GM12878 (cell line): ENCODE measurements at regions not wholly inside any gene's neighbourhood (a gene's known extent, or its start where the extent isn't known, plus 50 kb on each side); places are given as distances from the start of the nearest gene placed in this dataset.

ENCODE experiments used
- ATAC-seq: fragments of 200-7000 bp; cut with Tn5 transposase; 3 replicates; pipeline ENCODE4 v1.9.1; 2020; ENCODE audit warnings: mild to moderate bottlenecking, moderate library complexity
- BruUV-seq: library from RNA; stranded (reverse); fragments of 400-500 nt; replicated peaks from 2 replicates; lab custom pipeline; 2021; lab: Mats Ljungman, UMichigan
- CTCF ChIA-PET: fragments of 300-600 bp; sonication (Branson Sonifier 250); formaldehyde crosslinking; extraction: SDS; loops from one replicate; lab custom pipeline; 2021; ENCODE audit warnings: inconsistent platforms; lab: Yijun Ruan, JAX
- POLR2A ChIA-PET: fragments of 350-600 bp; formaldehyde crosslinking; extraction: SDS; loops from one replicate; lab custom pipeline; 2021; ENCODE audit warnings: inconsistent platforms; lab: Charles Lee
- RAD21 ChIA-PET: fragments of 300-600 bp; sonication (Branson Sonifier 250); formaldehyde crosslinking; loops from one replicate; lab custom pipeline; 2023; ENCODE audit warnings: antibody characterized with exemption; ENCODE audit not compliant: unreplicated experiment; lab: Charles Lee
- SMC1A ChIA-PET: fragments of 300-600 bp; sonication (Branson Sonifier 250); formaldehyde crosslinking; loops from one replicate; lab custom pipeline; 2023; ENCODE audit not compliant: unreplicated experiment, uncharacterized antibody; lab: Charles Lee
- DNase-seq: peaks from one replicate; pipeline ENCODE4 v3.0.0-alpha.2; 2011; ENCODE audit warnings: low read depth, low spot score
- FAIRE-seq: peaks from 3 replicates; lab custom pipeline; 2011; peaks lifted over from hg19 to GRCh38; lab: Jason Lieb, UNC
- H2AFZ ChIP-seq: 2 replicates; pipeline ENCODE4 v1.6.0; 2011; ENCODE audit warnings: low read depth, low read length, control low read depth; ENCODE audit not compliant: control insufficient read depth
- H3K27ac ChIP-seq: 2 replicates; pipeline ENCODE4 v1.5.1; 2011; ENCODE audit warnings: control low read depth; ENCODE audit not compliant: control insufficient read depth, insufficient read depth
- H3K27me3 ChIP-seq, 2 experiments: replicated peaks in 1 of 2; 2 replicates each; pipeline versions ENCODE4 v1.6.0 to v1.6.1; 2011; ENCODE audit warnings: low read length in 1 of 2; ENCODE audit not compliant: control insufficient read depth in 2 of 2, insufficient read depth in 2 of 2
- H3K36me3 ChIP-seq, 2 experiments: 2 replicates each; pipeline ENCODE4 v1.5.1; 2011; ENCODE audit warnings: low read length in 1 of 2; ENCODE audit not compliant: control insufficient read depth in 2 of 2, insufficient read depth in 2 of 2
- H3K4me1 ChIP-seq: 2 replicates; pipeline ENCODE4 v1.6.1; 2011; ENCODE audit warnings: mild to moderate bottlenecking, low read length, moderate library complexity, mixed read lengths; ENCODE audit not compliant: control insufficient read depth, insufficient read depth
- H3K4me2 ChIP-seq: 2 replicates; pipeline ENCODE4 v1.6.0; 2011; ENCODE audit warnings: control low read depth; ENCODE audit not compliant: control insufficient read depth, insufficient read depth
- H3K4me3 ChIP-seq: fragments of 200-600 bp; sonication (generic); 2 replicates; pipeline ENCODE4 v1.5.1; 2016
- H3K79me2 ChIP-seq: 2 replicates; pipeline ENCODE4 v1.6.0; 2011; ENCODE audit warnings: low read length; ENCODE audit not compliant: control insufficient read depth, insufficient read depth
- H3K9ac ChIP-seq: 2 replicates; pipeline ENCODE4 v1.8.0; 2011; ENCODE audit warnings: low read length, control low read depth, mixed read lengths; ENCODE audit not compliant: control insufficient read depth, insufficient read depth
- H3K9me3 ChIP-seq: replicated peaks from 3 replicates; pipeline ENCODE4 v1.5.1; 2011; ENCODE audit warnings: mild to moderate bottlenecking, low read length; ENCODE audit not compliant: control insufficient read depth, insufficient read depth
- H4K20me1 ChIP-seq: 2 replicates; pipeline ENCODE4 v1.6.0; 2011; ENCODE audit not compliant: control insufficient read depth, insufficient read depth
- BMI1 ChIP-seq: fragments of 450-650 bp; IDR thresholded peaks from 2 replicates; pipeline ENCODE4 v1.6.1; 2016; ENCODE audit warnings: mild to moderate bottlenecking, moderate library complexity, borderline replicate concordance
- EP300 ChIP-seq, 2 experiments: fragments of 150-350 bp in 1 of 2; IDR thresholded peaks; 2 replicates each; pipeline ENCODE4 v1.6.1; 2011 to 2012; ENCODE audit warnings: low read depth in 2 of 2, low read length in 2 of 2, borderline replicate concordance in 1 of 2, improper control_type of control experiment in 1 of 2, inconsistent platforms in 1 of 2; ENCODE audit not compliant: control insufficient read depth in 1 of 2
- GABPA ChIP-seq: IDR thresholded peaks from 2 replicates; pipeline ENCODE4 v1.6.1; 2014; ENCODE audit warnings: antibody characterized with exemption, low read depth, mild to moderate bottlenecking, inconsistent platforms
- GATAD2B ChIP-seq: fragments of 450-650 bp; conservative IDR thresholded peaks from 2 replicates; pipeline ENCODE4 v1.6.1; 2017; ENCODE audit warnings: low read depth, mild to moderate bottlenecking, moderate library complexity
- HDGF ChIP-seq: fragments of 450-650 bp; IDR thresholded peaks from 2 replicates; pipeline ENCODE4 v1.6.1; 2016; ENCODE audit warnings: antibody characterized with exemption
- LARP7 ChIP-seq: fragments of 450-650 bp; IDR thresholded peaks from 2 replicates; pipeline ENCODE4 v1.6.1; 2017; ENCODE audit warnings: mild to moderate bottlenecking
- MTA2 ChIP-seq: fragments of 450-650 bp; IDR thresholded peaks from 2 replicates; pipeline ENCODE4 v1.6.1; 2016; ENCODE audit warnings: low read depth, mild to moderate bottlenecking, moderate library complexity
- MYC ChIP-seq: IDR thresholded peaks from 2 replicates; pipeline ENCODE4 v1.6.1; 2011; ENCODE audit warnings: mild to moderate bottlenecking, low read length, moderate library complexity, inconsistent platforms; ENCODE audit not compliant: insufficient read depth, insufficient replicate concordance, insufficient read length, severe bottlenecking
- NBN ChIP-seq: fragments of 450-650 bp; IDR thresholded peaks from 2 replicates; pipeline ENCODE4 v1.6.1; 2016
- NFIC ChIP-seq: IDR thresholded peaks from 2 replicates; pipeline ENCODE4 v1.6.1; 2012; ENCODE audit warnings: low read depth, mild to moderate bottlenecking, inconsistent platforms, low read length, moderate library complexity
- SIX5 ChIP-seq: IDR thresholded peaks from 2 replicates; pipeline ENCODE4 v1.6.1; 2011; ENCODE audit warnings: mild to moderate bottlenecking, low read depth, low read length, moderate library complexity; ENCODE audit not compliant: severe bottlenecking
- SUPT20H ChIP-seq: IDR thresholded peaks from 2 replicates; pipeline ENCODE4 v1.6.1; 2011; ENCODE audit warnings: low read depth, mild to moderate bottlenecking, low read length, moderate library complexity, borderline replicate concordance; ENCODE audit not compliant: control insufficient read depth
- YBX1 ChIP-seq: fragments of 450-650 bp; IDR thresholded peaks from 2 replicates; pipeline ENCODE4 v1.6.1; 2016; ENCODE audit warnings: antibody characterized with exemption
- WGBS: methylation state at CpG from one replicate; pipeline ENCODE4 v1.1.6; 2016; ENCODE audit warnings: low lambda C conversion rate; ENCODE audit not compliant: insufficient replicate concordance, insufficient coverage; ENCODE audit errors: missing lambda C conversion rate; 5-methylcytosine and 5-hydroxymethylcytosine counted together
- in situ Hi-C: fragments of 300-500 bp; cut with MboI; formaldehyde crosslinking; loops from 9 replicates; pipeline ENCODE4 v1.14.3; 2018; ENCODE audit warnings: mixed read lengths
- intact Hi-C: fragments of 100-400 bp; cut with micrococcal nuclease; formaldehyde crosslinking; loops from one replicate; pipeline ENCODE4 v1.14.2; 2022; ENCODE audit not compliant: unreplicated experiment
- TF ChIP-seq, protein P1 (sequence below): fragments of 450-650 bp; conservative IDR thresholded peaks from 2 replicates; pipeline ENCODE4 v1.6.1; 2017; ENCODE audit warnings: mild to moderate bottlenecking, moderate library complexity
- TF ChIP-seq, protein P2 (sequence below): IDR thresholded peaks from 2 replicates; pipeline ENCODE4 v1.6.1; 2011; ENCODE audit warnings: mild to moderate bottlenecking, low read depth, low read length, moderate library complexity; ENCODE audit not compliant: insufficient replicate concordance
- TF ChIP-seq, protein P3 (sequence below): IDR thresholded peaks from 2 replicates; pipeline ENCODE4 v1.6.1; 2011; ENCODE audit warnings: low read depth, mild to moderate bottlenecking, low read length, moderate library complexity, borderline replicate concordance; ENCODE audit errors: extremely low read depth
- TF ChIP-seq, protein P4 (sequence below): fragments of 450-650 bp; IDR thresholded peaks from 2 replicates; pipeline ENCODE4 v1.6.1; 2017; ENCODE audit warnings: antibody characterized with exemption, mild to moderate bottlenecking, moderate library complexity
- TF ChIP-seq, protein P5 (sequence below): fragments of 450-650 bp; IDR thresholded peaks from 2 replicates; pipeline ENCODE4 v1.6.1; 2017; ENCODE audit warnings: borderline replicate concordance

DNA sequence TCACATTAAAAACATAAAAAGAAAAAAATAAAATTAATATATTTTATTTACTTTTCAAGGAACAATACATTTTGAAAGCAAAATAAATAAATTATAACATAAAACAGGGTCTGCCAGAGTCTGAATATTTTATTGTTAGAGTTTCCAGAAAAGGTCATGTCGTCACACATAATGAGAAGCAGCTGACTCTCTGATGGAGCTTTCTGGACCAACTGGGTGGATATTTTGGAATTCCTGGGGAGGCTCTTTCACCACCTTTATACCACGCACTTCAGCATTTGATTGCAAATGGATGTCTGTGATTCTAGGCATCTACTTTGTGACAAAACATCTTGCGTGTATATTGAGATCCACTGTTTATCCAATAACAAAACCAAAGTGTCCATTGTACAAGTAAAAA is 455.0 kb upstream of the CCDC179 start:
- TF ChIP-seq, protein P1, sequence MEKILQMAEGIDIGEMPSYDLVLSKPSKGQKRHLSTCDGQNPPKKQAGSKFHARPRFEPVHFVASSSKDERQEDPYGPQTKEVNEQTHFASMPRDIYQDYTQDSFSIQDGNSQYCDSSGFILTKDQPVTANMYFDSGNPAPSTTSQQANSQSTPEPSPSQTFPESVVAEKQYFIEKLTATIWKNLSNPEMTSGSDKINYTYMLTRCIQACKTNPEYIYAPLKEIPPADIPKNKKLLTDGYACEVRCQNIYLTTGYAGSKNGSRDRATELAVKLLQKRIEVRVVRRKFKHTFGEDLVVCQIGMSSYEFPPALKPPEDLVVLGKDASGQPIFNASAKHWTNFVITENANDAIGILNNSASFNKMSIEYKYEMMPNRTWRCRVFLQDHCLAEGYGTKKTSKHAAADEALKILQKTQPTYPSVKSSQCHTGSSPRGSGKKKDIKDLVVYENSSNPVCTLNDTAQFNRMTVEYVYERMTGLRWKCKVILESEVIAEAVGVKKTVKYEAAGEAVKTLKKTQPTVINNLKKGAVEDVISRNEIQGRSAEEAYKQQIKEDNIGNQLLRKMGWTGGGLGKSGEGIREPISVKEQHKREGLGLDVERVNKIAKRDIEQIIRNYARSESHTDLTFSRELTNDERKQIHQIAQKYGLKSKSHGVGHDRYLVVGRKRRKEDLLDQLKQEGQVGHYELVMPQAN, result no peak
- TF ChIP-seq MYC, result no peak
- TF ChIP-seq, protein P2, sequence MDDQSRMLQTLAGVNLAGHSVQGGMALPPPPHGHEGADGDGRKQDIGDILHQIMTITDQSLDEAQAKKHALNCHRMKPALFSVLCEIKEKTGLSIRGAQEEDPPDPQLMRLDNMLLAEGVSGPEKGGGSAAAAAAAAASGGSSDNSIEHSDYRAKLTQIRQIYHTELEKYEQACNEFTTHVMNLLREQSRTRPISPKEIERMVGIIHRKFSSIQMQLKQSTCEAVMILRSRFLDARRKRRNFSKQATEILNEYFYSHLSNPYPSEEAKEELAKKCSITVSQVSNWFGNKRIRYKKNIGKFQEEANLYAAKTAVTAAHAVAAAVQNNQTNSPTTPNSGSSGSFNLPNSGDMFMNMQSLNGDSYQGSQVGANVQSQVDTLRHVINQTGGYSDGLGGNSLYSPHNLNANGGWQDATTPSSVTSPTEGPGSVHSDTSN, result no peak
- no peak for TF ChIP-seq NFIC
- TF ChIP-seq HDGF, result no peak
- TF ChIP-seq YBX1, result no peak
- TF ChIP-seq MTA2, result no peak
- TF ChIP-seq, protein P3, sequence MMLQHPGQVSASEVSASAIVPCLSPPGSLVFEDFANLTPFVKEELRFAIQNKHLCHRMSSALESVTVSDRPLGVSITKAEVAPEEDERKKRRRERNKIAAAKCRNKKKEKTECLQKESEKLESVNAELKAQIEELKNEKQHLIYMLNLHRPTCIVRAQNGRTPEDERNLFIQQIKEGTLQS, result no peak
- TF ChIP-seq GABPA, result no peak
- TF ChIP-seq SIX5, result no peak
- TF ChIP-seq SUPT20H, result no peak
- TF ChIP-seq EP300 (IDR thresholded peaks at IDR 0.05; ENCODE audit: borderline replicate concordance in 1 of 2, control insufficient read depth in 1 of 2, low read depth in 2 of 2, low read length in 2 of 2), result no peak
- TF ChIP-seq, protein P4, sequence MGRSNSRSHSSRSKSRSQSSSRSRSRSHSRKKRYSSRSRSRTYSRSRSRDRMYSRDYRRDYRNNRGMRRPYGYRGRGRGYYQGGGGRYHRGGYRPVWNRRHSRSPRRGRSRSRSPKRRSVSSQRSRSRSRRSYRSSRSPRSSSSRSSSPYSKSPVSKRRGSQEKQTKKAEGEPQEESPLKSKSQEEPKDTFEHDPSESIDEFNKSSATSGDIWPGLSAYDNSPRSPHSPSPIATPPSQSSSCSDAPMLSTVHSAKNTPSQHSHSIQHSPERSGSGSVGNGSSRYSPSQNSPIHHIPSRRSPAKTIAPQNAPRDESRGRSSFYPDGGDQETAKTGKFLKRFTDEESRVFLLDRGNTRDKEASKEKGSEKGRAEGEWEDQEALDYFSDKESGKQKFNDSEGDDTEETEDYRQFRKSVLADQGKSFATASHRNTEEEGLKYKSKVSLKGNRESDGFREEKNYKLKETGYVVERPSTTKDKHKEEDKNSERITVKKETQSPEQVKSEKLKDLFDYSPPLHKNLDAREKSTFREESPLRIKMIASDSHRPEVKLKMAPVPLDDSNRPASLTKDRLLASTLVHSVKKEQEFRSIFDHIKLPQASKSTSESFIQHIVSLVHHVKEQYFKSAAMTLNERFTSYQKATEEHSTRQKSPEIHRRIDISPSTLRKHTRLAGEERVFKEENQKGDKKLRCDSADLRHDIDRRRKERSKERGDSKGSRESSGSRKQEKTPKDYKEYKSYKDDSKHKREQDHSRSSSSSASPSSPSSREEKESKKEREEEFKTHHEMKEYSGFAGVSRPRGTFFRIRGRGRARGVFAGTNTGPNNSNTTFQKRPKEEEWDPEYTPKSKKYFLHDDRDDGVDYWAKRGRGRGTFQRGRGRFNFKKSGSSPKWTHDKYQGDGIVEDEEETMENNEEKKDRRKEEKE, result no peak
- no peak for TF ChIP-seq LARP7
- TF ChIP-seq, protein P5, sequence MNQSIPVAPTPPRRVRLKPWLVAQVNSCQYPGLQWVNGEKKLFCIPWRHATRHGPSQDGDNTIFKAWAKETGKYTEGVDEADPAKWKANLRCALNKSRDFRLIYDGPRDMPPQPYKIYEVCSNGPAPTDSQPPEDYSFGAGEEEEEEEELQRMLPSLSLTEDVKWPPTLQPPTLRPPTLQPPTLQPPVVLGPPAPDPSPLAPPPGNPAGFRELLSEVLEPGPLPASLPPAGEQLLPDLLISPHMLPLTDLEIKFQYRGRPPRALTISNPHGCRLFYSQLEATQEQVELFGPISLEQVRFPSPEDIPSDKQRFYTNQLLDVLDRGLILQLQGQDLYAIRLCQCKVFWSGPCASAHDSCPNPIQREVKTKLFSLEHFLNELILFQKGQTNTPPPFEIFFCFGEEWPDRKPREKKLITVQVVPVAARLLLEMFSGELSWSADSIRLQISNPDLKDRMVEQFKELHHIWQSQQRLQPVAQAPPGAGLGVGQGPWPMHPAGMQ, result no peak
- TF ChIP-seq NBN, result no peak
- TF ChIP-seq BMI1, result no peak
- no peak for TF ChIP-seq GATAD2B
- no peak for FAIRE-seq
- intact Hi-C loops, result no loop called here

More for the DNA sequence above, 455.0 kb upstream of the CCDC179 start:
- no peaks in the 10 kb centered on the region for H4K20me1 ChIP-seq
- H3K27me3 ChIP-seq, result no peaks in the 10 kb centered on the region
- H3K9ac ChIP-seq, result no peak overlapping the region
- H3K4me3 ChIP-seq, result no peak overlapping the region
- H2AFZ ChIP-seq, result no peak overlapping the region
- H3K4me1 ChIP-seq, result no peaks in the 10 kb centered on the region
- 28% methylated on average over 3 of the region's 3 CpGs for WGBS
- H3K27ac ChIP-seq, result no peak overlapping the region
- in situ Hi-C loops, result no loop called here
- POLR2A ChIA-PET, result no interaction called here
- H3K79me2 ChIP-seq, result no peaks in the 10 kb centered on the region
- SMC1A ChIA-PET, result no interaction called here
- no TSS peak for BruUV-seq
- H3K9me3 ChIP-seq, result no peaks in the 10 kb centered on the region
- CTCF ChIA-PET, result no interaction called here
- DNase-seq (no peak), ATAC-seq (no peak)
- no peak overlapping the region for H3K4me2 ChIP-seq
- H3K36me3 ChIP-seq, result no peaks in the 10 kb centered on the region
- RAD21 ChIA-PET, result no interaction called here
